ENCODE measurements at regions not wholly inside any gene's neighbourhood (a gene's known extent, or its start where the extent isn't known, plus 50 kb on each side); places are given as distances from the start of the nearest gene placed in this dataset.

GRCh38 chr13:110005563-110005962, 219.2 kb upstream of the IRS2 start:
- H3K27me3 ChIP-seq (replicated peaks; ENCODE audit: insufficient read depth) = no peaks in the 10 kb centered on the region
- no peak overlapping the region for H3K27ac ChIP-seq
- no peak overlapping the region for H3K4me3 ChIP-seq
- DNase-seq (ENCODE audit: low spot score) = no peak
- no peaks in the 10 kb centered on the region for H3K36me3 ChIP-seq
- intact Hi-C loops (cut with DNase I) = loop anchor here (10.0 kb wide), 1 partner anchor 131 kb away; no protein-coding TSS in a partner anchor
- TF ChIP-seq POLR2AphosphoS5 (IDR thresholded peaks at IDR 0.05) (no peak), POLR2A (IDR thresholded peaks at IDR 0.05) (no peak), CTCF (IDR thresholded peaks at IDR 0.05) (no peak)
- no peaks in the 10 kb centered on the region for H3K4me1 ChIP-seq (replicated peaks)
- WGBS = 66% methylated on average over 2 of the region's 2 CpGs
- no peaks in the 10 kb centered on the region for H3K9me3 ChIP-seq

DNA sequence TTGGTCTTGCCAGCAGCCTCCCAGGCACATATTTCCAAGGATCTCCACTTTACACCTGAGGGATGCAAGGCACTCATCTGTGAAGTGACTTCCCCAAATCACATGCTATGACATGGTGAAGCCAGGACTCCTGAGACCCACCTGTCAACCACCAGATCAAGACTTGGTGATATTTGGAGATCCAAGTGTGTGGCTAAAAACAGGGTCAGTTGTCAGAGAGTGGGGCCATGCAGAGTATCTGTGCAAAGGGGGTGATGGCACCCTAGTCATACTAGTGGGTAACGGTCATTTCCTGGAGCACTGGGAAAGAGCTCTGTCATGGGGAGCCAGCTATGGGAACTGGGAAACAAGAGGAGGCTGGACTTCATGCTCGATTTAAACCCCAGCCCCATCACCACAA, 218.4 kb upstream of the IRS2 start:
- no peak overlapping the region for H3K27ac ChIP-seq
- WGBS = 100% methylated on average over 2 of the region's 2 CpGs
- TF ChIP-seq POLR2A (IDR thresholded peaks at IDR 0.05) = no peak
- no peak for TF ChIP-seq CTCF (IDR thresholded peaks at IDR 0.05)
- TF ChIP-seq POLR2AphosphoS5 (IDR thresholded peaks at IDR 0.05) = no peak
- DNase-seq (ENCODE audit: low spot score) = no peak
- H3K4me3 ChIP-seq = no peak overlapping the region
- no peaks in the 10 kb centered on the region for H3K27me3 ChIP-seq (replicated peaks; ENCODE audit: insufficient read depth)
- no peaks in the 10 kb centered on the region for H3K36me3 ChIP-seq
- H3K4me1 ChIP-seq (replicated peaks) = no peaks in the 10 kb centered on the region
- no peaks in the 10 kb centered on the region for H3K9me3 ChIP-seq
- intact Hi-C loops (cut with DNase I) = loop anchor here (10.0 kb wide), 1 partner anchor 130 kb away; no protein-coding TSS in a partner anchor

DNA sequence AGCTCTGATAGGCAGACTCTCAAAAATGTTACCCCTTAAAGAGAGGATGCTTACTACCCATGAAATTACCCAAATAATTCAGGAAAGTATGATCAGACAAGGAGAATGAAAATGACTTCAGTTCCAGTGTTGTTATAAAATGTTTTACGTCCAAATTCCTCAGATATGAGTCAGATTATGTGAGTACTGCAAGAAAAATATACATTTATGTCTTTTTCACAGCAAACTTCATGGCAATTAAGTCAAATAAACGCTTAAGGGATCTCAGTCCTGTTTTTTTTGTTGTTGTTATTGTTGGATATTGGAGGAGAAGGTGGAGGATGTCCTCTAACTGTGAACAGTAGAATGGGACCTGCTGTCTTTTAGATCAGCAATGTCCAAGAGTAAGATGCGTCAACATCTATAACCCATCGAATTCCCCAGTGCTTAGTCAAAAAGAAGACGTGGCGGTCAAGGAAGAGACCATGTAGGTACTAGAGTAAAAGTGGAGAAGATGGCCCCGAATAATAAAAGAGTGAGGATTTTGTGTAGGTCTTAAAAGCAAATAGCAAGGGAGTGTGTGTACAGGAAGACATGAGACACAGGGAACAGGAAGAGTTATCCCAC, 215.4 kb upstream of the IRS2 start:
- DNase-seq (ENCODE audit: low spot score) = no peak
- Histone ChIP-seq H3K4me3 (no peak overlapping the region), H3K9me3 (no peaks in the 10 kb centered on the region), H3K36me3 (no peaks in the 10 kb centered on the region), H3K27ac (no peak overlapping the region), H3K4me1 (replicated peaks) (no peaks in the 10 kb centered on the region), H3K27me3 (replicated peaks; ENCODE audit: insufficient read depth) (no peaks in the 10 kb centered on the region)
- TF ChIP-seq POLR2A (IDR thresholded peaks at IDR 0.05) = no peak
- TF ChIP-seq POLR2AphosphoS5 (IDR thresholded peaks at IDR 0.05) = no peak
- no peak for TF ChIP-seq CTCF (IDR thresholded peaks at IDR 0.05)
- intact Hi-C loops (cut with DNase I) = loop anchor here (10.0 kb wide), 1 partner anchor 127 kb away; no protein-coding TSS in a partner anchor
- 80% methylated on average over 7 of the region's 7 CpGs for WGBS

- WGBS = 87% methylated on average over 12 of the region's 12 CpGs
- Histone ChIP-seq H3K9me3 (no peaks in the 10 kb centered on the region), H3K27ac (no peak overlapping the region), H3K36me3 (no peaks in the 10 kb centered on the region), H3K27me3 (replicated peaks; ENCODE audit: insufficient read depth) (no peaks in the 10 kb centered on the region), H3K4me1 (replicated peaks) (no peaks in the 10 kb centered on the region), H3K4me3 (no peak overlapping the region)
- no peak for DNase-seq (ENCODE audit: low spot score)
- intact Hi-C loops (cut with DNase I) = loop anchor here (10.0 kb wide), 1 partner anchor 126 kb away; no protein-coding TSS in a partner anchor
- TF ChIP-seq CTCF (IDR thresholded peaks at IDR 0.05) (no peak), POLR2AphosphoS5 (IDR thresholded peaks at IDR 0.05) (no peak), POLR2A (IDR thresholded peaks at IDR 0.05) (no peak)
Observed at GRCh38 chr13:110000534-110001345, 214.4 kb upstream of the IRS2 start.
